ENCODE measurements at regions not wholly inside any gene's neighbourhood (a gene's known extent, or its start where the extent isn't known, plus 50 kb on each side); places are given as distances from the start of the nearest gene placed in this dataset.
A peak's percentile ranks its signal among the peaks of the same experiment; 100 is the strongest.

GRCh38 chr15:92523176-92523575 is 129.5 kb downstream of the ST8SIA2 start:
- no peak for DNase-seq (ENCODE audit: extremely low read depth, low read depth)
- no peak for TF ChIP-seq CTCF (IDR thresholded peaks at IDR 0.05; ENCODE audit: low read depth, low read length, missing control alignments)
- H3K4me3 ChIP-seq (replicated peaks; ENCODE audit: low read depth, low read length) = no peak overlapping the region

- TF ChIP-seq CTCF (IDR thresholded peaks at IDR 0.05; ENCODE audit: low read depth, low read length, missing control alignments) = peak; percentile 59
- DNase-seq (ENCODE audit: extremely low read depth, low read depth) = peak; percentile 40
- no peak overlapping the region for H3K4me3 ChIP-seq (replicated peaks; ENCODE audit: low read depth, low read length)
Measured at GRCh38 chr15:92521624-92522008, 127.9 kb downstream of the ST8SIA2 start.

GRCh38 chr15:92520914-92521623 is 127.4 kb downstream of the ST8SIA2 start:
- TF ChIP-seq CTCF (IDR thresholded peaks at IDR 0.05; ENCODE audit: low read depth, low read length, missing control alignments) = no peak
- no peak for DNase-seq (ENCODE audit: extremely low read depth, low read depth)
- no peak overlapping the region for H3K4me3 ChIP-seq (replicated peaks; ENCODE audit: low read depth, low read length)

- no peak for DNase-seq (ENCODE audit: extremely low read depth, low read depth)
- TF ChIP-seq CTCF (IDR thresholded peaks at IDR 0.05; ENCODE audit: low read depth, low read length, missing control alignments) = no peak
- H3K4me3 ChIP-seq (replicated peaks; ENCODE audit: low read depth, low read length) = no peak overlapping the region
Measured at GRCh38 chr15:92519709-92520108, 126.0 kb downstream of the ST8SIA2 start.
